H9 (cell line): ENCODE measurements at regions not wholly inside any gene's neighbourhood (a gene's known extent, or its start where the extent isn't known, plus 50 kb on each side); places are given as distances from the start of the nearest gene placed in this dataset.

Experiments used
- DNase-seq: peaks from one replicate; pipeline ENCODE4 v3.0.0-alpha.2; 2017
- H2AFZ ChIP-seq: one replicate; pipeline ENCODE4 v1.6.1; 2013; ENCODE audit warnings: mild to moderate bottlenecking, low read length, control low read depth, moderate library complexity
- H2AK5ac ChIP-seq: 2 replicates; pipeline ENCODE4 v1.6.1; 2013; ENCODE audit warnings: low read length, control low read depth, mixed read lengths; ENCODE audit not compliant: insufficient read length
- H2BK120ac ChIP-seq: one replicate; pipeline ENCODE4 v1.6.1; 2013; ENCODE audit warnings: low read depth, mild to moderate bottlenecking, low read length, control low read depth, inconsistent platforms; ENCODE audit not compliant: poor library complexity, severe bottlenecking
- H2BK12ac ChIP-seq: 2 replicates; pipeline ENCODE4 v1.6.1; 2013; ENCODE audit warnings: low read length, control low read depth, mixed read lengths, low read depth; ENCODE audit not compliant: insufficient read length
- H2BK15ac ChIP-seq: 2 replicates; pipeline ENCODE4 v1.6.1; 2013; ENCODE audit warnings: low read depth, low read length, control low read depth
- H2BK20ac ChIP-seq: one replicate; pipeline ENCODE4 v1.6.1; 2013; ENCODE audit warnings: low read depth, mild to moderate bottlenecking, low read length, control low read depth, inconsistent platforms; ENCODE audit not compliant: poor library complexity, severe bottlenecking
- H2BK5ac ChIP-seq: 2 replicates; pipeline ENCODE4 v1.6.1; 2013; ENCODE audit warnings: low read length, control low read depth, mixed read lengths; ENCODE audit not compliant: insufficient read length
- H3K14ac ChIP-seq: 2 replicates; pipeline ENCODE4 v1.6.1; 2013; ENCODE audit warnings: low read length, control low read depth; ENCODE audit not compliant: insufficient read depth
- H3K18ac ChIP-seq: 2 replicates; pipeline ENCODE4 v1.6.1; 2013; ENCODE audit warnings: low read depth, mild to moderate bottlenecking, mixed read lengths, low read length, control low read depth; ENCODE audit not compliant: insufficient read length
- H3K23ac ChIP-seq: 2 replicates; pipeline ENCODE4 v1.6.1; 2013; ENCODE audit warnings: low read length, control low read depth, mixed read lengths, low read depth; ENCODE audit not compliant: insufficient read length
- H3K23me2 ChIP-seq: 2 replicates; pipeline ENCODE4 v1.6.1; 2013; ENCODE audit warnings: low read depth, mild to moderate bottlenecking, mixed read lengths, low read length, control low read depth; ENCODE audit not compliant: insufficient read length, poor library complexity, severe bottlenecking
- H3K27ac ChIP-seq: 2 replicates; pipeline ENCODE4 v1.5.1; 2013; ENCODE audit warnings: low read length, control low read depth, mixed read lengths, low read depth; ENCODE audit not compliant: insufficient read length
- H3K27me3 ChIP-seq: 2 replicates; pipeline ENCODE4 v1.6.1; 2013; ENCODE audit warnings: low read length, control low read depth, inconsistent platforms; ENCODE audit not compliant: insufficient read depth
- H3K4ac ChIP-seq: 2 replicates; pipeline ENCODE4 v1.6.1; 2013; ENCODE audit warnings: low read depth, mild to moderate bottlenecking, control low read depth, inconsistent platforms, low read length, moderate library complexity
- H3K4me1 ChIP-seq: 2 replicates; pipeline ENCODE4 v1.6.1; 2013; ENCODE audit warnings: low read length, control low read depth, inconsistent platforms; ENCODE audit not compliant: insufficient read depth
- H3K4me2 ChIP-seq: 2 replicates; pipeline ENCODE4 v1.6.1; 2013; ENCODE audit warnings: low read length, control low read depth, mixed read lengths; ENCODE audit not compliant: insufficient read length, insufficient read depth
- H3K56ac ChIP-seq: 2 replicates; pipeline ENCODE4 v1.6.1; 2013; ENCODE audit warnings: low read depth, mild to moderate bottlenecking, mixed read lengths, low read length, control low read depth; ENCODE audit not compliant: insufficient read length
- H3K79me1 ChIP-seq: 2 replicates; pipeline ENCODE4 v1.6.1; 2013; ENCODE audit warnings: low read depth, mild to moderate bottlenecking, moderate library complexity, low read length, control low read depth, inconsistent platforms; ENCODE audit not compliant: insufficient read depth, poor library complexity, severe bottlenecking
- H3K79me2 ChIP-seq: 2 replicates; pipeline ENCODE4 v1.6.1; 2013; ENCODE audit warnings: low read length, control low read depth, inconsistent platforms; ENCODE audit not compliant: insufficient read depth
- H3K9ac ChIP-seq: 2 replicates; pipeline ENCODE4 v1.6.1; 2013; ENCODE audit warnings: low read length, control low read depth, mixed read lengths; ENCODE audit not compliant: insufficient read length; ENCODE audit errors: extremely low read depth
- H3K9me3 ChIP-seq: one replicate; pipeline ENCODE4 v1.6.1; 2013; ENCODE audit warnings: low read depth, low read length, inconsistent platforms; ENCODE audit not compliant: control insufficient read depth
- H3T11ph ChIP-seq: one replicate; pipeline ENCODE4 v1.6.1; 2013; ENCODE audit warnings: mild to moderate bottlenecking, low read length, control low read depth, inconsistent platforms
- H4K20me1 ChIP-seq: one replicate; pipeline ENCODE4 v1.6.1; 2013; ENCODE audit not compliant: control insufficient read depth, insufficient read length, insufficient read depth
- H4K5ac ChIP-seq: 2 replicates; pipeline ENCODE4 v1.6.1; 2013; ENCODE audit warnings: low read depth, mild to moderate bottlenecking, mixed read lengths, low read length, control low read depth; ENCODE audit not compliant: insufficient read length
- H4K8ac ChIP-seq: replicated peaks from 2 replicates; pipeline ENCODE4 v1.6.1; 2013; ENCODE audit warnings: low read length, control low read depth, mixed read lengths, low read depth; ENCODE audit not compliant: insufficient read length
- H4K91ac ChIP-seq: 2 replicates; pipeline ENCODE4 v1.6.1; 2013; ENCODE audit warnings: low read depth, mild to moderate bottlenecking, moderate library complexity, mixed read lengths, low read length, control low read depth; ENCODE audit not compliant: insufficient read length
- H3K27ac Mint-ChIP-seq, 3 experiments: 2 replicates in 2 of 3; 3 replicates in 1 of 3; pipeline ENCODE4 v1.8.0; 2020 to 2021; ENCODE audit warnings: mixed read lengths in 3 of 3, mild to moderate bottlenecking in 1 of 3, moderate library complexity in 1 of 3
- H3K27me3 Mint-ChIP-seq: 2 replicates; pipeline ENCODE4 v1.8.0; 2021; ENCODE audit warnings: low read depth, mild to moderate bottlenecking, moderate library complexity, mixed read lengths
- H3K36me3 Mint-ChIP-seq, 3 experiments: 2 replicates in 2 of 3; 3 replicates in 1 of 3; pipeline ENCODE4 v1.8.0; 2020 to 2021; ENCODE audit warnings: low read depth in 3 of 3, mixed read lengths in 3 of 3; ENCODE audit not compliant: insufficient read depth in 1 of 3
- H3K4me1 Mint-ChIP-seq, 2 experiments: 2 replicates each; pipeline ENCODE4 v1.8.0; 2020; ENCODE audit warnings: mixed read lengths in 2 of 2
- H3K4me3 Mint-ChIP-seq, 2 experiments: 2 replicates in 1 of 2; 3 replicates in 1 of 2; pipeline ENCODE4 v1.8.0; 2020 to 2021; ENCODE audit warnings: mild to moderate bottlenecking in 2 of 2, mixed read lengths in 2 of 2, moderate library complexity in 1 of 2
- H3K9me3 Mint-ChIP-seq, 2 experiments: 2 replicates in 1 of 2; 3 replicates in 1 of 2; pipeline ENCODE4 v1.8.0; 2020; ENCODE audit warnings: mild to moderate bottlenecking in 2 of 2, mixed read lengths in 2 of 2, moderate library complexity in 1 of 2
- WGBS: extraction: QIAGEN DNeasy Blood & Tissue Kit; methylation state at CpG from one replicate; pipeline ENCODE4 v1.1.7; 2013; ENCODE audit warnings: missing lambda C conversion rate, low lambda C conversion rate, mixed read lengths; ENCODE audit not compliant: insufficient read length; ENCODE audit errors: extremely low coverage; 5-methylcytosine and 5-hydroxymethylcytosine counted together
- TF ChIP-seq, protein P1 (sequence below): fragments of 200-600 bp; sonication (generic); conservative IDR thresholded peaks from 3 replicates; pipeline ENCODE4 v1.8.0; 2021; ENCODE audit warnings: antibody characterized with exemption, mild to moderate bottlenecking

GRCh38 chr10:9910446-9910845 is 1107.2 kb upstream of the CELF2 start:
- Histone ChIP-seq H3K9ac (no peak overlapping the region), H3K4ac (no peak overlapping the region), H3K79me1 (no peaks in the 10 kb centered on the region), H2BK15ac (no peak overlapping the region), H3K23ac (no peak overlapping the region), H4K20me1 (no peaks in the 10 kb centered on the region), H3K18ac (no peak overlapping the region), H3K27me3 (no peaks in the 10 kb centered on the region), H2BK12ac (no peak overlapping the region), H3K27ac (no peak overlapping the region), H3K79me2 (no peaks in the 10 kb centered on the region), H3T11ph (no peak overlapping the region), H3K9me3 (no peaks in the 10 kb centered on the region), H2AFZ (no peak overlapping the region), H3K4me1 (peaks cover 4% of the 10 kb centered on the region; the same call in 1 of the 2 replicates), H4K5ac (no peak overlapping the region), H3K56ac (no peak overlapping the region), H2BK120ac (no peak overlapping the region), H4K91ac (no peak overlapping the region), H3K23me2 (no peaks in the 10 kb centered on the region), H2BK5ac (no peak overlapping the region), H4K8ac (no peak overlapping the region), H2AK5ac (no peak overlapping the region), H2BK20ac (no peak overlapping the region), H3K14ac (no peak overlapping the region), H3K4me2 (no peak overlapping the region)
- TF ChIP-seq, protein P1, sequence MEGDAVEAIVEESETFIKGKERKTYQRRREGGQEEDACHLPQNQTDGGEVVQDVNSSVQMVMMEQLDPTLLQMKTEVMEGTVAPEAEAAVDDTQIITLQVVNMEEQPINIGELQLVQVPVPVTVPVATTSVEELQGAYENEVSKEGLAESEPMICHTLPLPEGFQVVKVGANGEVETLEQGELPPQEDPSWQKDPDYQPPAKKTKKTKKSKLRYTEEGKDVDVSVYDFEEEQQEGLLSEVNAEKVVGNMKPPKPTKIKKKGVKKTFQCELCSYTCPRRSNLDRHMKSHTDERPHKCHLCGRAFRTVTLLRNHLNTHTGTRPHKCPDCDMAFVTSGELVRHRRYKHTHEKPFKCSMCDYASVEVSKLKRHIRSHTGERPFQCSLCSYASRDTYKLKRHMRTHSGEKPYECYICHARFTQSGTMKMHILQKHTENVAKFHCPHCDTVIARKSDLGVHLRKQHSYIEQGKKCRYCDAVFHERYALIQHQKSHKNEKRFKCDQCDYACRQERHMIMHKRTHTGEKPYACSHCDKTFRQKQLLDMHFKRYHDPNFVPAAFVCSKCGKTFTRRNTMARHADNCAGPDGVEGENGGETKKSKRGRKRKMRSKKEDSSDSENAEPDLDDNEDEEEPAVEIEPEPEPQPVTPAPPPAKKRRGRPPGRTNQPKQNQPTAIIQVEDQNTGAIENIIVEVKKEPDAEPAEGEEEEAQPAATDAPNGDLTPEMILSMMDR = no peak
- H3K27me3 Mint-ChIP-seq = no peaks in the 10 kb centered on the region
- no peak for DNase-seq
- no peak overlapping the region for H3K4me3 Mint-ChIP-seq
- H3K27ac Mint-ChIP-seq = peak overlapping the region in 1 of 3 experiments; percentile 79; a peak in 1 of 7 replicates
- WGBS = no CpG with 5 or more reads among the region's 1 CpG
- peaks cover 5 to 44% (median 16%) of the 10 kb centered on the region in 3 experiments for H3K36me3 Mint-ChIP-seq
- H3K9me3 Mint-ChIP-seq = peaks cover 11 to 21% of the 10 kb centered on the region in 2 experiments
- peaks cover 27 to 28% of the 10 kb centered on the region in 2 experiments for H3K4me1 Mint-ChIP-seq
